ENCODE measurements at regions not wholly inside any gene's neighbourhood (a gene's known extent, or its start where the extent isn't known, plus 50 kb on each side); places are given as distances from the start of the nearest gene placed in this dataset.
A peak's percentile ranks its signal among the peaks of the same experiment; 100 is the strongest.

DNA sequence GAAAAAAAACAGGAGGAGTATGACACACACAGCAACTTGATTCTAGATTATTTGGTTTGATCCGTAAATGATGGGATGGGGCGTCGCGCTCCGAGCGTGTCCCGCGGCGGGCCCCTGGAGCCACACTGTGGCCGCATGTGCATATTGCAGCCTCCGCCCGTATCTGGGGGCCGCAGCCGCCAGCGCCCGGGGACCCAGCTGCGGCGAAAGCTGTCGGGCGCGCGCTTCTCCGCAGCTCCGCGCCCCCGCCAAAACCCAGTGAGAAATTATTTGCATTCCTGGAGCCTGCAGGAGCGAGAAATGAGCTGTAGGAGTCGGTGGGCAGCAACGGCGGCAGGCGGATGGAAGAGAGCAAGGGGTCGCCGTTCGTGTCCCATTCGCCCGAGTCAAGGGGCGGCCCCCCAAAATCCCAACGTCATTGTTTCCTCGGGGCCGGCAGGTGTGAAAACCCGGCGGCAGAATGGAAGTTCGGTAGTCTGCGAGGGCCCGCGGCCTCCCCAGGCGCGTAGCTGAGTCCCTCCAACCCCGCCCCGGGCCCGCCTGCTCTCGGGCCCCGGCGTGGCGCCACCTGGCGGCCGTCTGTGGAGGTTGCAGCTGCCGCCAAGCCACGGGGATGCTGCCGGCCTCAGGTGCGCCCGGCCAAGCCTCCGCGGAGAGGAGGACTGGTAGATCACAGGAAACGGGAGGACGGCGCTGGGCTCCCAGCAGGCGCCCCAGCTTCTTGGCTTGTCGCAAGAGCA, 86.8 kb downstream of the FAM72B start:
- TF ChIP-seq, protein P1, sequence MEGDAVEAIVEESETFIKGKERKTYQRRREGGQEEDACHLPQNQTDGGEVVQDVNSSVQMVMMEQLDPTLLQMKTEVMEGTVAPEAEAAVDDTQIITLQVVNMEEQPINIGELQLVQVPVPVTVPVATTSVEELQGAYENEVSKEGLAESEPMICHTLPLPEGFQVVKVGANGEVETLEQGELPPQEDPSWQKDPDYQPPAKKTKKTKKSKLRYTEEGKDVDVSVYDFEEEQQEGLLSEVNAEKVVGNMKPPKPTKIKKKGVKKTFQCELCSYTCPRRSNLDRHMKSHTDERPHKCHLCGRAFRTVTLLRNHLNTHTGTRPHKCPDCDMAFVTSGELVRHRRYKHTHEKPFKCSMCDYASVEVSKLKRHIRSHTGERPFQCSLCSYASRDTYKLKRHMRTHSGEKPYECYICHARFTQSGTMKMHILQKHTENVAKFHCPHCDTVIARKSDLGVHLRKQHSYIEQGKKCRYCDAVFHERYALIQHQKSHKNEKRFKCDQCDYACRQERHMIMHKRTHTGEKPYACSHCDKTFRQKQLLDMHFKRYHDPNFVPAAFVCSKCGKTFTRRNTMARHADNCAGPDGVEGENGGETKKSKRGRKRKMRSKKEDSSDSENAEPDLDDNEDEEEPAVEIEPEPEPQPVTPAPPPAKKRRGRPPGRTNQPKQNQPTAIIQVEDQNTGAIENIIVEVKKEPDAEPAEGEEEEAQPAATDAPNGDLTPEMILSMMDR (IDR thresholded peaks at IDR 0.05) = peak; percentile 27 to 94 (median 68)
- peak in 1 of 2 donors; percentile 33 for TF ChIP-seq POLR2A (IDR thresholded peaks at IDR 0.05)
